NCI-H1436 treated with DMSO at 0.1 percent for 48 hours (cell line): ENCODE measurements at regions not wholly inside any gene's neighbourhood (a gene's known extent, or its start where the extent isn't known, plus 50 kb on each side); places are given as distances from the start of the nearest gene placed in this dataset.
"Not testable (repeated sequence)": the region's sequence is repeated elsewhere in the genome, so short reads cannot be mapped to it uniquely, and the experiment has no call there.

Experiments used
- DNase-seq: peaks from one replicate; lab custom pipeline; 2025; lab: John Stamatoyannopoulos, UW

DNA sequence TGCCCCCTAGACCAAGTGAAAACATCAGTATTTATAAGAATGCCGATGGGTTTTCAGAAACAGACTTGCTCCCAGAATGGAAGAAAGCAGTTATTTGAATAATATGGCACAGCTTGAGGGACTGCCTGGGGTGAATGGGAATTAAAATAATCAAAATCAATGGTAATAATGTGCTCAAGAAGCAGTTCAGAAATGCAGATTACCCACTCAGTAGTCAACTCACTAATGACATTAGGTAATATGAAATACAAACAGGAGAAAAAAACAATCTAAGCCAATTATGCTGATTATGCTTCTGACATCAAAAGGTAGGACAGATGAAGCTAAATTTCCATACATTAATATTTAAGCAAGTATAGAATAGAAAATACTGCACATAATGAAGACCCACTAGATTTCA, 179.3 kb downstream of the ENC1 start:
- DNase-seq = no peak

DNA sequence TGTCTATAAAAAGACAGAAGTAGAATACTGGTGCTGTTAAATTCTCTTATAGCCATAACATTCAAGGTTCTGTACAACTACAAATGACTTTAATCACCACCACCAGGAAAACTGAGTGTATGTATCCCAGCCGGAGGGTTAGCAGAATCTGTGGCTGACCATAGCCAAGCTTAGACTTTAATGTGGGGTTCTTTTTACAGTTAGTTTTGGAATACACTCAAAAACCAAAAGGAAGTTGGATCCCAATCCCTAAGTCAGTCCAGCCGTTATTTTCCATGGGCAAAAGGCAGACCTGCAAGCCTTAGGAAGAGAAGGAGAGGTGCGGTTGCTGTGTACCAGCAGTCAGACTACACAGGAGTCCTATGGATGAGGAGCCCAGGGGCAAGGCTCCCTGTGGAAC, 179.8 kb downstream of the ENC1 start:
- DNase-seq = no peak

DNA sequence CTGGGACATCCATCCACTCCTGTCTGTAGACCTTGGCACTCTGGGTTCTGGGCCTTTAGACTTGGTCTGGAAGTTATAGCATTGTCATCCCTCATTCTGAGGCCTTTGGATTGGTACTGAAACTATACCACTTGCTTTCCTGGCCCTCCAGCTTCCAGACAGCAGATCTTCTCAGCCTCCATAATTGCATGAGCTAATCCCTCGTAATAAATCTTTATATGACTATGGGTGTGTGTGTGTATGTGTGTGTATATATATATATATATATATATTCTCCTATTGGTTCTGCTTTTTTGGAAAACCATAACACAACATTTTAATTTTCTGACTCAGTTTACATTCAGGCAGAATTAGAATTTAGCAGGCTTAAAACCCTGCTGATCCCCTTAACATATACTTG, 180.5 kb downstream of the ENC1 start:
- DNase-seq = no peak

DNA sequence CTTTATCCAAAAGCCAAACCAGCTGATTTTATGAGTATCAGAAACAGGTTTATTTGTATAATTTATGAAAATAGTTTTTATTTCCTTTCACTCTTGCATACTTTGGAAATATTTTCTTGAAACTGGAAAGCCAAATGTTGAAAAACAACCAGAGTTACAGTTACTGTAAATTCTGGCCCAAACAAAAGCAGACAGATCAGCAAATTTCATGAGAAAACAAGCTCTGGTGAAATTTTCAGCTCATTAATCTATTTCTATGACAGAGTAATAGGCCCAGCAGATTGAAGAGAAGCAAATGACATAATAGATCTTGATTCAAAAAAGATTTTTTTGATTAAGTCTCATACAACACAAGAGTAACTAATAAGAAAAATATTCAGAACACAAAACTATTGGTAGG, 182.7 kb downstream of the ENC1 start:
- DNase-seq = no peak

DNA sequence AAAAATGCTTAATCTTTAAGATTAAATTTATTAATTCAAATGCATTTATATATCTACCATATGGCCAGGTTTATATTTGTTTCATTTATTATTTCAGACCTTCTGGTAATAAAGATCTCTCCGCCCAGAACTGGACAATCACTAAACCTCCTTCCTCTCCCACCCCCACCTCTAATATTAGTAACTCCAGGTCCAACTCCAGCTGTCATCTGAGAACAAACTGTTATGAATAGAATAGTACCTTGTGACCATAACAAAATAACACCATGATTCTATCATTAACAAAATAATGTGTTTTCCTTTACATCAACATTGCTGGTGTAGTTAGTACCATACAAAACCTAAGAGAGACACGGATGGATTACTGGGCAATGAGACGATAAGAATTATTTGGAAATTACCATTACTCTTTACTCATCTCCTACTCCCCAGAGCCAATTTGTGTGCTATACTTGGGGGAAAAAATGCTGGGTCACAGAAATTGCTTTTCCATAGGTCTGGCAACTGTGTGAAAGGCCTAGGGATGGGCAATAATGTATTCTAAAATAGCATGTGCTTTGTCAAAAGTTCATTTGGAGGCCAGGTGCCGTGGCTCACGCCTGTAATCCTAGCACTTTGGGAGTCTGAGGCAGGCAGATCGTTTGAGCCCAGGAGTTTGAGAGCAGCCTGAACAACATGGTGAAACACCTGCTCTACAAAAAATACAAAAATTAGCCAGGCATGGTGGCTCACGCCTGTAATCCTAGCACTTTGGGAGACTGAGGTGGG, 186.1 kb downstream of the ENC1 start:
- DNase-seq = no peak

DNA sequence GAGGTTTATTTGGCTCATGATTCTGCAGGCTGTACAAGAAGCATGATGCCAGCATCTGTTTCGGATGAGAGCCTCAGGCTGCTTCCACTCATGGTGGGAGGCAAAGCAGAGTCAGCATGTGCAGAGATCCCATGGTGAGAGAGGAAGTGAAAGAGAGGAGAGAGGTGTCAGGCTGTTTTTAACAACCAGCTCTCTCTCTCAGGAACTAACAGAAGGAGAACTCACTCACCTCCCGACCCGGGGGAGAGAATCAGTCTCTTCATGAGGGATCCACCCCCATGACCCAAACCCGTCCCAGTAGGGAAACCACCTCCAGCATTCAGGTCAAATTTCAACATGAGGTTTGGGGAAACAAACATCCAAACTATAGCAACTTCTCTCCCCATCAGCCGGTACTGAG, 187.7 kb downstream of the ENC1 start:
- no peak for DNase-seq

DNA sequence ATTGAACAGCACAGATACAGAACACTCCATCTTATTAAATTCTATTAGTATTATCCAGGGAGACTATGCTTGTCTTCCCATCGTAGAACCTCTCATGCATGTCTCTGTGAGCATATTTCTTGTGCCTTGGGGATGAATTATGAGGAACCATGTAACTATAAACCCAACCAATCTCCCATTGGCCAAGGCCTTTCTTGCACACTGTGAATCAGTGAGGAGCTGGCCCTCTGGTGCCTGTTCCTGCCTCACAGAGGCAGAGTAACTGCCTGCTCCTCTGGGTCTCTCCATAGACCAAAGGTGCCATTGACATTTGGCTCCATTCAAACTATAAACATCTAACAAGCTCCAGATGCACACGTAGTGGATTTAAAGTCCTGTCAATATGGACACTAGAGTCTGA, 190.4 kb downstream of the ENC1 start:
- DNase-seq = no peak

DNA sequence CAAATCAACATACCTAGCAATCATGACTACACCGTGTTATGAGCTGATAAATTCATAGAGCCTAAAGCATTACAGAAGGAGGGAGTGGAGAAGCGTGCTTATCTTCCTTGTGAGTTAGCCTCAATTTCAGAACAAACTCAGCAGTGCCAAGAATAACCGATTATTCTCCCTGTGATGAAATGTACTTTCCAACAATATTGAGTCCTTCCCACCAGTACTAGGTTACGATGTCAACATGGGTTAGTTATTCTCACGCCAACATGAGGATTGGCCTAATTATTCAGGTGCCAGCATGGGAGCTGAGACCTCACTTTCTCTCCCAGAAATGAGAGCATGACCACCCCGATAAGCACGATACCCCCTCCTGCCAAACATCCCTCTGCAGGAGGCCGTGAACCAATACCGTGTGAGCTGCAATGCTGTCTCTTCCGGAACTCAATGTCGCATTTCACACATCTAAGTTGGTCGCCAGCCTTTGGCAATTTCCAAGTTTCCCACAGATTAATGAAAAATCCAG, 193.7 kb downstream of the ENC1 start:
- DNase-seq = no peak

DNA sequence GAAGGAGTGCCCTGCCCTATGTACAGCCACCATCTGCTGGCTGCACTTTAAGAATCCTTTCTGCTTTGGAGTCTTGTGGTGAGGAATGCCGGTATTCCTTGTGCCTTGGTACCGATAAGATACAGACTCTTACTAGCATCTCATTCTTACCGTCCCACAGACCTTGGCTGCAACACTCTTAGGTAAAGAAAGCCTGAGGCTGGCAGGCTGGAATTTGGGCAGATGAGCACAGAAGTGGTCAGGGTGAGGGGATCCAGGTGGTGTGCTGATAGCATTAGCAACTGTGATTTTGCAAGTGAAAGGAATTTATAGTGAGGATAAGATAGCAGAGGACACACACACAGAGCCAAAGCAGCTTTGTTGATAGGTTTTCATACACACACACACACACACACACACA, 198.1 kb downstream of the ENC1 start:
- no peak for DNase-seq

DNA sequence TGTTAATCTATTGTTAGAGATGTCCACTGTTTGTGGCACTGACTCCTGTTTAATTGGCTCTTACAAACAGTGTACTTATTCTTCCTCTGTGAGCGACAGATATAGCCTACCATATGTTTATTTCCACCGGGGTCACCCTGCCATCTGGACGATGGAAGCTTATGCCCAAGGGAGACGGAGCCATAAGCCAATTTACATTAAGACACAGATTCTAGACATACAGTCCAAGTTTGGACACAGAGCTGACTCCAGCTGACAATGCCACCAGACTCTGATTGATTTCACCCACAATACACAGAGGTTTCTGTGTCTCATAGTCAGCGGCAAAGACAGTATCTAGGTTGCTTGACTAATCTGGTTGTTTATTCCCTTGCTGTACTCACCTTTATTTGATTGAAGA, 198.9 kb downstream of the ENC1 start:
- no peak for DNase-seq

DNA sequence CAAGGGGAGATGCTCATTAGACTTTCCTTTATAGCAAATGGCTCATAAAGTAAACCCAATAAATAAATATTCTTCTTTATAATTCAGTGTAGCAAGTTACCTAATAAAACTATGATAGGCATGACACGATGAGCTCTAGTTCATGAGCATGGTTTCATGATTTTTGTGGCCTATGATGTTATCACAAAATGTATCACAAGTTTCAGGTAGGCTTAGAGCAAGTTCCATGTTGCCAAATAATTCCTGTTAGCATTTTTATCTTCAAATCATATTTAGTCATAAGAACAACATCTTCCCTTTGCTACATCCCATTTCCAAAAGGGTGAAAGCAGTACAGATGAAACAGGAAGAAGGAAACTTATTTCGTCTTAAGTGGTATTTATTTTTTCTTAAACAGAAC, 200.2 kb downstream of the ENC1 start:
- DNase-seq = no peak

DNA sequence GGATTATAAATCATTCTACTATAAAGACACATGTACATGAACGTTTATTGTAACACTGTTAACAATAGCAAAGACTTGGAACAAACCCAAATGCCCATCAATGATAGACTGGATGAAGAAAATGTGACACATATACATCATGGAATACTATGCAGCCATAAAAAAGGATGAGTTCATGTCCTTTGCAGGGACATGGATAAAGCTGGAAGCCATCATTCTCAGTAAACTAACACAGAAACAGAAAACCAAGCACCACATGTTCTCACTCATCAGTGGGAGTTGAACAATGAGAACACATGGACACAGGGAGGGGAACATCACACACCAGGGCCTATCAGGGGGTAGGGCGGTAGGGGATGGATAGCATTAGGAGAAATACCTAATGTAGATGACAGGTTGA, 202.7 kb downstream of the ENC1 start:
- DNase-seq = not testable (repeated sequence)

DNA sequence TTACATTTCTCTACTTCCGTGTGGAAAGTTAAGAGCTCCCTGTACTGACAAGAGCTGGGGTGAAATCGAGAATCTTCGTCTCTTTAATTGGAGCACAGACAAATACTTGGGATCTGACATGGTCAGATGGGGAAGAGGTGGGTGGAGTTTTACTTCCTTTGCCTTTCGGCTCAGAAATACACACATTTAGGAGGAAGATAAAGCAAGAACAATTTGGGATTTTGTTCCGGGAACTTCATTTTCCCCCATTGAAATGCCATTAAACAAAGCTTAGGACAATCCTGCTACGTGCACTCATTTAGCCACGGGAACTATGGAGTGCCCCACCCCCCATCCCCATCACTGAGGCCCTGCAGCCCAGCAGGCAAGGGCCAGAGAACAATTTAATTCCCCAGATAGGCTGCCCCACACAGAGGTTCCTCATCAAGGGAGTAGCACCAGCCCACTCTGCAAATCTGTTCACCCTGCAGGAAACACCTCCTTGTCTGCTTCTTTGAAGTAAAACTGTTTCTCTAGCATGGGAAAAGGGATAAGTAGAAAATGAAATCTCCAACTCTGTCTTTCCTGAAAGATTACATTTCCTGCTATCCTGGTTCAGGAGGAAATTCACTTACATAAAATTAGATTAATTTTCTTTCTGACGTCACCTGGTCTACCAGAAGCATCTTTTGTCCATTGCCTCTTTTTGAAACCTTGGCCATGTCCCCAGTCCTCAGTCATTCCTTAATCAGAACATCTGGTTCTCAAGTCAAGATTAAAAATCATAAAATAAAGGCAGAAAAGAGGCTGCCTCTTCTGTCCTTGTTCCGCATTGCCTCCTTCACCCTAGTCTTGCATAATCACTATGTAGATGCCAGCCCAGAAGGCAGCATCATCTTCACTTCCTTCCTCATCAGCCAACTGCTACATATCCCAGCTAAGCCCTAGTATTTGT, 206.4 kb downstream of the ENC1 start:
- no peak for DNase-seq

DNA sequence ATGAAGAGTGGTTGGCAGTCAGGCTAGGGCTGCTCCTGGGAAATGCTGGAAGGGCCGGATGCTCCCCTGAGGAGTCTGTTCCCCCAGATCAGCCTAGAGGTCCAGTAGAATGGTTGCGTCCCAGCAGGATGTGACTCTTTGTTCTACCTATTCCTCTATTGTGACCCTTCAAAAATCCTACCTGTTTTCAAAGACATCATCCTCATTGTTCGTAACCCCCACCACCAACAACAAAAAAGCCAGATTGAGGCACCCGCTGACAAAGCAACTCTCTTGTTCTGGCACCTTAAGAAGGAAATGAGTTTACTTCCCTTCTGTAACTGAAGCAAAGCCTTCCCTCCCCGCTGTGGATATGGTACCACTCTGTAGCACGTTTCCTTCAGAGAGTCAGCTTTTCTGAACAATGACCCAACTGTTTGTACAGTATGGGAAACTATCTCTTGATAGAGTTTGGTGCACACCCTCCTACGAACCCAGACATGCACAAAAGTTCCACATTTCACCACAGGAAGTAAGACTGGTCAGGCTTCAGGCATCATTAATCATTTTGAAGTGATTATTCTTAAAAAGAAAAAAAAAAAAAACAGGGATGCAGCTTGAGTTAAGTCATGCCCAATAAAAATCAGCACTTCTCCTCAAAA, 207.2 kb downstream of the ENC1 start:
- DNase-seq = no peak

DNA sequence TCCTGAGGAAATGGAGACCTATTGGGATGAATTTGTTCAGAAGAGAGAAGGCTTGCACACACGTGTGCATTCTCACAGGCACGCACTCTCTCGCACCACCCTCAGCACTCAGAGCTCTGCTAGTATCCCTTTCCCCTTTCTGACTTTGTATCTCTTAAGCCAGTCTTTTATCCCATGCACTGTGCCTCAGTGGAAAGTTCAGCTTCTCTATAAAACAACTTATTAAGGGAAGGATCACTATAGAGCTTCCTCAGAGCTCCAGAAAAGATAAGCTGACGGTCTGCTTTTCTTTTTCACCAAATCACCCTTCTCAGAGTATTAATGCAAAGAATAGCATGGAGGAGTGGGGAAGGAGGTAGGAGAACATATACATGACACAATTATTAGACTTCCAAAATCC, 207.8 kb downstream of the ENC1 start:
- no peak for DNase-seq

DNA sequence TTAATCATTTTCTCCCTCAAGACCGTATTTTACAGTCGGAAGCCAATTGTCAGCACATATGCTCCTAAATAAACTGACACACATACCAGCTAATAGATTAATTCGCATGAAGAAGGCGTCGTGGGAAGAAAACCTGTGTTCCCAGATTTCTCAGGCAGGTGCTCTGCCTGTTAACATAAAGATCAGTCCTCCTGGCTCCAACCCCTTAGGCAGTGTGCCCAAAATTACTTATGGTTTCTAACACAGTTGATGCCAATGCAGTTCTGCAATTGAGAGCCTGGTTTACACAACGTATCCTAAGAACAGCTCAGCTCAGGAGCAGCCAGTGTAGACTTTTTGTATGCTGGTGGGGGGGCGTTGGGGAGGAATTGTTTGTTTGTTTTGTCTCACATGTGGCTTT, 208.3 kb downstream of the ENC1 start:
- DNase-seq = no peak

DNA sequence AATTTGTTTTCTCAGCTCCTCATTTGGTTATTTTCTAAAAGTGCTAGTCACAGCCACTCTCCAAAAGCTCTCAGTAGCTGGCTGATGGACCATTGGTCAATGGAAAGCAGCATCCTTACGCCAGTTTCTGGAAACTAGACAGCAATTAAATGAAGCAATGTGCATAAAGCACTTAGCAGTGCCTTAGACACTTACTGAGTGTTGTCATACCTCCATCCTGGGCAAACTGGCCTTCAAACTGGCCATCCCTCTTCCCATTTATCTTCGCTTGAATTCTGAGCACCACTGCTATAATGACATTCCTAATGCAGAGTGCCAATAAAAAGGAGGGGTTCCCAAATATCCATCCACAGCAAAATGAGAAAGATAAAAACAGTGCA, 209.2 kb downstream of the ENC1 start:
- DNase-seq = no peak

DNA sequence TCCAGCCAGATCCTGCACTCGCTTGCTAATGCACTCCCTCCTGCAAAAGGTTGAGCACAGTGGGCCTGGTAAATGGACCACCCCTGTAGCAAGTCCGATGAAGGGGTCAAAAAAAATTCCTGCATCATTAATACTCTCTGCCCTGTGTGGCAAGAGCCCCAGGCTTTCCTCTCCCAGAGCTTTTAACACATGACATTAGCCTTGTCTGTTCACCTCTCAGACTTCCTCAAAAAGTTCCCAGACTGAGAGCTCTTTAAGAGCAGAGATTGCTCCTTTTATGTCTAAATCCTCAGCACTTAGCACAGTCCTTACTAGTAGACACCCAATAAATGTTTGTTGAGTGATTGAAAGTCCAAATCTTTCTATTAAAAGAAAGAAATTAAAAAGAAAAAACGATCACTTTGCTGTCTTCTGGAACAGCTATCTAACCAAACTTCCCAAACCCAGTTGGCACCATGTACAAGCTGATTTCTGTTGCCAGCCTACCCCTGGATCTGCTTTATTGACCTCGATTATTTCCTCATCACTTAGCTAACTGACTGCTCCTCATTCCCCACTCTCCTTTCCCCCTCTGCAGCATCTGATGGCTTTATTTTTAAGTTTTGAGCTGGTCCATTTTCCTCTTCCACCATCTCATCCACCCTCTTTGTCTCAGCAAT, 209.8 kb downstream of the ENC1 start:
- no peak for DNase-seq

DNA sequence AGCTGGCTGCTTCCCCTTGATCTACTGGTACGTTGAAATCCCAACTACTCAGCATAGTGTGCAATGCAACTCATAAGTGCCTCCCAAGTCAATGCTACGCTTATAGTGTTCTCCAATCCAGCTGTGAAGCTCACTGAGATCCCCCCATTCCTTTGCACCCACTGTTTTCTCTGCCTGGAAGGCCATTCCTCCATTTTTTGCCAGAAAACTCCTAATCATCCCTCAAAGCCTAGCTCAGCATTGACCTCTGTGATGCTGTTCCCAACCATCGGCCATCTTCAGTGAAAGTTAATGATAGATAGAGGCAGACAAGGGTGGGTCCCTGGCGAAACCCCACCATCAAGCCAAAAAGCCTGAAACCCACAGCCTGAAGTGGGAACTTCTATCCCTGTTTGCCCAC, 211.0 kb downstream of the ENC1 start:
- no peak for DNase-seq

DNA sequence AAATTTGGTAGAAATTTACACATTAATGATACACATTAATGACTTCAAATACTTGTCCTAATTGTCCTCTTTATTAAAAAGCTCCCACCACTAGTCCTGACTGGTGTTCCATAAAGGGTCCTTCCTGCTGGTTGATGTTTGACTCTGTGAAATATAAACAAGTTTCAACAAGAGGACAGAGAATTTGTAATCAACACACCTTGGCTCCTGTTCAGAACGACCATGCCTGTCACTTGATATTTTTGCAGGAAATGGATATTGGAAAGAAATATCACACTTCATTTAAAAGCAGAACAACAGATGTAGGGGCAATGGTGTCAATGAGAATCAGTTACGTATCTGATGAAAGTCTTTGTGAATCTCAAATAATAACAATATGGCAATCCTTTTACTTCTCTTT, 211.7 kb downstream of the ENC1 start:
- no peak for DNase-seq

DNA sequence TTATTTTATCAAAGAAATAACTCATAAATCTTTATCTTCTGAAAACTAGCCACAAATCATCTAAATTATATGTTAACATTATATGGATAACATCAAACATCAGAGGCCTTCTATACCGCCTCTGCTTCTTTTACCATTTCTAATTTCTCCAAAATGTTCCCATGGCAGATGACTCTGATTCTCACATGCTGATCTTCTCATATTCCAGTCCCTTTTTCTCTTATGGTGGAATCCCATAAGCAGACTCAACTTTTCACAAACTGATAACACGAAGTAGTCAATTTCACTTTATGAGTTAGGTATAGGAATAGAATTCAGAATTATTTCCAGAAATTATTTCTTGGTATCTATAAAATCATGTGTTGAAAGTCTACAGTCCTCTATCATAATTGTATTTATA, 212.3 kb downstream of the ENC1 start:
- no peak for DNase-seq

DNA sequence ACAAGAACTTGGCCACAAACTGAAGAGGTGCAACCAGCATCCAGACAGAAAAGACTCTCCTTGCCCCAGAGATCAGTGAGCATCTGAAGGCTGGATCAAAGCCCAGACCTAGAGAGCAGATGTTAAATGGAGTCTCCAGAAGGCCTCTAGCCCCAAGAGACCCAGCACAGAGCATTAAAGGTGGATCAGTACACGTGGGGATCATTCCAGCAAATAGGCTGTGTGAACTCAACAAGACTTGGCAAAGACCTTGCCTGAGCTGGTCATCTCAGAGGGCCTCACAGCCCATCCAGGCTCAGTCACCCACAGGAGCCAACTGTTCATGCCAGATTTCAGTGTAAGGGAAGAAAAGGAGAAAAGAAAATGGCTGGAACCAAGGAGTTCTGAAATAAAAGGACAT, 214.0 kb downstream of the ENC1 start:
- DNase-seq = no peak
